Brain microvascular endothelial cell (primary cell): ENCODE measurements at regions not wholly inside any gene's neighbourhood (a gene's known extent, or its start where the extent isn't known, plus 50 kb on each side); places are given as distances from the start of the nearest gene placed in this dataset.
A peak's percentile ranks its signal among the peaks of the same experiment; 100 is the strongest.

Source experiments
- DNase-seq: peaks from one replicate; pipeline ENCODE4 v3.0.0-alpha.2; 2020
- H3K27ac ChIP-seq: fragments of 250-450 bp; sonication (Bioruptor Pico); 2 replicates; pipeline ENCODE4 v1.5.1; 2020; ENCODE audit warnings: mild to moderate bottlenecking, moderate library complexity
- H3K27me3 ChIP-seq: fragments of 250-450 bp; sonication (Bioruptor Pico); replicated peaks from 2 replicates; pipeline ENCODE4 v1.5.1; 2020; ENCODE audit warnings: mild to moderate bottlenecking
- H3K36me3 ChIP-seq: fragments of 250-450 bp; sonication (Bioruptor Pico); replicated peaks from 2 replicates; pipeline ENCODE4 v1.5.1; 2020; ENCODE audit warnings: mild to moderate bottlenecking
- H3K4me3 ChIP-seq: 2 replicates; pipeline ENCODE4 v1.5.1; 2011; ENCODE audit warnings: low read depth, mild to moderate bottlenecking, control low read depth, low read length, moderate library complexity
- CTCF ChIP-seq: IDR thresholded peaks from 2 replicates; pipeline ENCODE4 v1.5.1; 2011; ENCODE audit warnings: low read depth, mild to moderate bottlenecking, moderate library complexity, low read length, control low read depth, inconsistent platforms; ENCODE audit errors: missing control alignments
- in situ Hi-C: cut with HindIII; loops from 2 replicates; pipeline ENCODE4 v1.10.0; 2017; ENCODE audit warnings: low sequenced_read_pairs, low pct_ligation_motif_present

- Histone ChIP-seq H3K36me3 (no peaks in the 10 kb centered on the region), H3K27ac (no peak overlapping the region), H3K4me3 (no peak overlapping the region), H3K27me3 (no peaks in the 10 kb centered on the region)
- TF ChIP-seq CTCF, result no peak
- in situ Hi-C loops, result no loop called here
- no peak for DNase-seq
These were observed 413.2 kb downstream of the CETN3 start for GRCh38 chr5:89996335-89996734.

GRCh38 chr5:89994266-89994665, 415.3 kb downstream of the CETN3 start:
- Histone ChIP-seq H3K27ac (no peak overlapping the region), H3K36me3 (no peaks in the 10 kb centered on the region), H3K27me3 (no peaks in the 10 kb centered on the region), H3K4me3 (no peak overlapping the region)
- no peak for DNase-seq
- TF ChIP-seq CTCF, result no peak
- in situ Hi-C loops, result no loop called here

GRCh38 chr5:89992201-89992600, 417.4 kb downstream of the CETN3 start:
- Histone ChIP-seq H3K4me3 (no peak overlapping the region), H3K36me3 (no peaks in the 10 kb centered on the region), H3K27ac (no peak overlapping the region), H3K27me3 (no peaks in the 10 kb centered on the region)
- TF ChIP-seq CTCF, result no peak
- DNase-seq, result no peak
- in situ Hi-C loops, result no loop called here

GRCh38 chr5:89991592-89991991, 418.0 kb downstream of the CETN3 start:
- Histone ChIP-seq H3K4me3 (no peak overlapping the region), H3K36me3 (no peaks in the 10 kb centered on the region), H3K27me3 (no peaks in the 10 kb centered on the region), H3K27ac (no peak overlapping the region)
- in situ Hi-C loops, result no loop called here
- TF ChIP-seq CTCF, result no peak
- no peak for DNase-seq

- Histone ChIP-seq H3K4me3 (no peak overlapping the region), H3K27me3 (no peaks in the 10 kb centered on the region), H3K36me3 (no peaks in the 10 kb centered on the region), H3K27ac (peak overlapping the region; percentile 62)
- no peak for TF ChIP-seq CTCF
- DNase-seq, result no peak
- in situ Hi-C loops, result no loop called here
These were observed 419.8 kb downstream of the CETN3 start for GRCh38 chr5:89989776-89990175.

- H3K36me3 ChIP-seq, result no peaks in the 10 kb centered on the region
- DNase-seq, result peak; percentile 38
- no peak for TF ChIP-seq CTCF
- in situ Hi-C loops, result no loop called here
- no peak overlapping the region for H3K4me3 ChIP-seq
- H3K27ac ChIP-seq, result peak overlapping the region; percentile 62
- H3K27me3 ChIP-seq, result no peaks in the 10 kb centered on the region
These were observed 420.4 kb downstream of the CETN3 start for GRCh38 chr5:89988998-89989655.
